Spleen (tissue), 11 donors: ENCODE measurements at regions not wholly inside any gene's neighbourhood (a gene's known extent, or its start where the extent isn't known, plus 50 kb on each side); places are given as distances from the start of the nearest gene placed in this dataset.

Experiments
- DNase-seq: peaks from one replicate; pipeline ENCODE4 v3.0.0-alpha.2; 2020
- H3K27ac ChIP-seq, 8 donors: fragments of 200-600 bp; sonication (generic) in 7 of 8; 1 replicate in 4 of 8; 2 replicates in 4 of 8; pipeline versions ENCODE4 v1.5.0 to v1.8.0; 2016 to 2021; ENCODE audit warnings: inconsistent platforms in 4 of 8, mild to moderate bottlenecking in 4 of 8, moderate library complexity in 1 of 8
- H3K27me3 ChIP-seq, 7 donors: fragments of 200-600 bp; sonication (generic) in 6 of 7; replicated peaks in 1 of 7; 1 replicate in 4 of 7; 2 replicates in 3 of 7; pipeline versions ENCODE4 v1.5.0 to v1.8.0; 2016 to 2021; ENCODE audit warnings: inconsistent platforms in 3 of 7, mild to moderate bottlenecking in 1 of 7
- H3K36me3 ChIP-seq, 6 donors: fragments of 200-600 bp; sonication (generic) in 5 of 6; 1 replicate in 4 of 6; 2 replicates in 2 of 6; pipeline versions ENCODE4 v1.5.0 to v1.8.0; 2016 to 2021; ENCODE audit warnings: inconsistent platforms in 2 of 6
- H3K4me1 ChIP-seq, 6 donors: fragments of 200-600 bp; sonication (generic) in 5 of 6; 1 replicate in 3 of 6; 2 replicates in 3 of 6; pipeline versions ENCODE4 v1.5.0 to v1.8.0; 2016 to 2021; ENCODE audit warnings: inconsistent platforms in 3 of 6
- H3K4me3 ChIP-seq, 8 donors: fragments of 200-600 bp; sonication (generic) in 7 of 8; 1 replicate in 4 of 8; 2 replicates in 4 of 8; pipeline versions ENCODE4 v1.5.0 to v1.8.0; 2016 to 2021; ENCODE audit warnings: inconsistent platforms in 4 of 8, mild to moderate bottlenecking in 4 of 8, moderate library complexity in 2 of 8
- H3K9me3 ChIP-seq, 8 donors: fragments of 200-600 bp; sonication (generic) in 7 of 8; 1 replicate in 4 of 8; 2 replicates in 4 of 8; pipeline versions ENCODE4 v1.5.0 to v1.8.0; 2016 to 2021; ENCODE audit warnings: inconsistent platforms in 4 of 8
- POLR2A ChIP-seq, 3 donors: fragments of 450-650 bp; IDR thresholded peaks; one replicate each; pipeline ENCODE4 v1.5.1; 2017; ENCODE audit warnings: antibody characterized with exemption in 3 of 3, mild to moderate bottlenecking in 1 of 3
- POLR2AphosphoS5 ChIP-seq, 3 donors: sonication (generic); formaldehyde crosslinking; IDR thresholded peaks; one replicate each; pipeline ENCODE4 v1.5.1; 2017; ENCODE audit warnings: antibody characterized with exemption in 3 of 3
- WGBS, 5 donors: extraction: QIAGEN DNeasy Blood & Tissue Kit in 3 of 5; methylation state at CpG; one replicate each; pipeline versions ENCODE4 v1.1.5 to v1.1.7; 2013 to 2018; 5-methylcytosine and 5-hydroxymethylcytosine counted together
- intact Hi-C: fragments of 100-400 bp; cut with DNase I; formaldehyde crosslinking; loops from one replicate; pipeline ENCODE4 v1.15.0; 2023; ENCODE audit warnings: low total_unique reads
- TF ChIP-seq, protein P1 (sequence below), 11 experiments: fragments of 200-600 bp in 7 of 11; fragments of 450-650 bp in 4 of 11; sonication (generic) in 4 of 11; IDR thresholded peaks in 8 of 11; conservative IDR thresholded peaks in 3 of 11; 1 replicate in 7 of 11; 2 replicates in 4 of 11; pipeline versions ENCODE4 v1.4.0 to v1.8.0; 2016 to 2021; ENCODE audit warnings: antibody characterized with exemption in 11 of 11, inconsistent platforms in 4 of 11, mild to moderate bottlenecking in 1 of 11
- donor health status: healthy with polysubstance abuse.
- donor health status: DM: no; HTN: no; CAD: no; lungs with moderate emphysema.
- donor health status: DM: no; HTN: no; CAD: no.
- donor health status: Bipolar disorder and iron deficiency.
- donor health status: healthy.
- donor health status: DM: no; HTN: no; CAD: no.
- donor health status: DM: yes; HTN: yes; CAD: no.

DNA sequence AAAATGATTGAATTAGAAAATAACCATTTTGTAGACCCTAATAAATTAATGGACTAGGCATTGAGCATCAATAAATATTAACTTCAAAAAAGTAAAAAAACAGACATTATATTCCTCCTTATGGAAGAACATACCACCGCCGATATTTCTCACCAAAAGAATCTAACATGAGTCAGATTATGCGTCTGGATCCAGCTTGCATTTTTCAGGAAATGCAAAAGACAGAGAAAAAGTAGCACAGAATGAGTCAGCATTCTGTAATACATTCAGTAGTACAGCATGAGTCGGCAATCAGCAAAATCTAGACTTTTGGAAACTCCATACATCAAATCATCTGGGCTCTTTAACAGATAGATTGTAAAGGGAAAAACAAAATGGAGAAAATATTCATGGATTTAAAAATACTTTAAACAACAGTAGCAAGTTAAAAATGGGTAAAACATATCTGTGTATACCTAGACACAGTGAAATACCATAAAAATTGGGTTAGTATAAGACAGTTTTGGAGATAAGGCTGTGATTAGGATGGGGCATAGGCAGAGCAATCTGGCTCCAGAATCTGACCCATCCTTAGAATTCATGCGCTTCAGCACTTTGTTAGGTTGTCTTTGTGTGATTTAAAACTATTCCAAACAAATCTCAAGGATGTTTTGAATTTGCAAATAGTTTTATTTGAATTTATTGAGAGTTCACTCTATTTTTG lies 633.0 kb upstream of the FAM241A start:
- TF ChIP-seq POLR2AphosphoS5 (IDR thresholded peaks at IDR 0.05) (no peak), POLR2A (IDR thresholded peaks at IDR 0.05) (no peak)
- TF ChIP-seq, protein P1, sequence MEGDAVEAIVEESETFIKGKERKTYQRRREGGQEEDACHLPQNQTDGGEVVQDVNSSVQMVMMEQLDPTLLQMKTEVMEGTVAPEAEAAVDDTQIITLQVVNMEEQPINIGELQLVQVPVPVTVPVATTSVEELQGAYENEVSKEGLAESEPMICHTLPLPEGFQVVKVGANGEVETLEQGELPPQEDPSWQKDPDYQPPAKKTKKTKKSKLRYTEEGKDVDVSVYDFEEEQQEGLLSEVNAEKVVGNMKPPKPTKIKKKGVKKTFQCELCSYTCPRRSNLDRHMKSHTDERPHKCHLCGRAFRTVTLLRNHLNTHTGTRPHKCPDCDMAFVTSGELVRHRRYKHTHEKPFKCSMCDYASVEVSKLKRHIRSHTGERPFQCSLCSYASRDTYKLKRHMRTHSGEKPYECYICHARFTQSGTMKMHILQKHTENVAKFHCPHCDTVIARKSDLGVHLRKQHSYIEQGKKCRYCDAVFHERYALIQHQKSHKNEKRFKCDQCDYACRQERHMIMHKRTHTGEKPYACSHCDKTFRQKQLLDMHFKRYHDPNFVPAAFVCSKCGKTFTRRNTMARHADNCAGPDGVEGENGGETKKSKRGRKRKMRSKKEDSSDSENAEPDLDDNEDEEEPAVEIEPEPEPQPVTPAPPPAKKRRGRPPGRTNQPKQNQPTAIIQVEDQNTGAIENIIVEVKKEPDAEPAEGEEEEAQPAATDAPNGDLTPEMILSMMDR (IDR thresholded peaks at IDR 0.05 in 8 of 11, conservative IDR thresholded peaks at IDR 0.05 in 3 of 11), result no peak
- Histone ChIP-seq H3K4me1 (no peaks in the 10 kb centered on the region), H3K4me3 (no peak overlapping the region), H3K27ac (no peak overlapping the region), H3K36me3 (no peaks in the 10 kb centered on the region), H3K27me3 (no peaks in the 10 kb centered on the region), H3K9me3 (no peaks in the 10 kb centered on the region)
- intact Hi-C loops, result no loop called here
- DNase-seq, result no peak
- WGBS, 5 donors, result 32 to 60% (median 48%) methylated on average over 5 of the region's 5 CpGs

DNA sequence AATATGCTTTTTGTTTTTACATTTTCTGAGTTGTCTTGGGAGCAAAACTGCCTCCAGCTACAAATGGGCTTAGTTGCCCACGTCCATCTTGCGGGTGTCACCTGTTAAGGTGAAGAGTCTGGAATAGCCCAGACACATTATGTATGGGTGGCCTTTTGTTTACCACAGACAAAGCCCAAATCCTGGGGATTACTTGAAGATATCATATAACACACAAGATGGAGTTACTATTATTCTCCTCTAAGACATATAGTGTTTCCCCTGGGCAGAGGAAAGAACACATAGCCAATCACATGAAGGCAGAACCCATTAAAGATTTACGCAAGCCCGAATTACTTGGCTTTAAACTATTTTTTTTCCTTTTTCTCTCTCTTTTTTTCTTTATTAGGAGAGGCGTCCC lies 625.6 kb upstream of the FAM241A start:
- intact Hi-C loops, result no loop called here

DNA sequence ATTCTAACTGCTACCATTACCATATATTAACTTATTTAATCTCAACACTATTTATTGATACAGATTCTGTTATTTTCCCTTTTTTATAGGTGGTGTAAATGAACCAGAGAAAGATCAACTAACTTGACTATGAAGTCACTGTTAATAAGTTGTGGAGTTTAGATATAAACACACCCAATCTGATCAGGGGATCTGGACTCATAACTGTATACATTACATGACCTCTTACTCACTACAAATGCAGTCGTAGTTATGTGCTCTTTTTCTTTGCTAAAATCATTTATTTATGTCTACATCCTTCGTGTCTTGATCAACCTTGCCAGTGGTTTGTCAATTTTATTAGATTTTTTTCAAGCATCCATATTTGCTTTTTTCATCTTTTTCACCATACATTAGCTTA lies 614.8 kb upstream of the FAM241A start:
- H3K4me3 ChIP-seq, result no peak overlapping the region
- H3K9me3 ChIP-seq, result peaks cover 0 to 22% (median 17%) of the 10 kb centered on the region in 8 donors
- TF ChIP-seq POLR2AphosphoS5 (IDR thresholded peaks at IDR 0.05), result no peak
- TF ChIP-seq POLR2A (IDR thresholded peaks at IDR 0.05), result no peak
- TF ChIP-seq, protein P1 (IDR thresholded peaks at IDR 0.05 in 8 of 11, conservative IDR thresholded peaks at IDR 0.05 in 3 of 11), result no peak
- H3K27ac ChIP-seq, result no peak overlapping the region
- DNase-seq, result no peak
- 58 to 75% (median 68%) methylated on average over 2 of the region's 2 CpGs for WGBS, 5 donors
- no peaks in the 10 kb centered on the region for H3K27me3 ChIP-seq
- no peaks in the 10 kb centered on the region for H3K36me3 ChIP-seq
- intact Hi-C loops, result no loop called here
- H3K4me1 ChIP-seq, result no peaks in the 10 kb centered on the region

More for the DNA sequence above, 625.6 kb upstream of the FAM241A start:
- no peaks in the 10 kb centered on the region for H3K27me3 ChIP-seq
- H3K36me3 ChIP-seq, result no peaks in the 10 kb centered on the region
- no peak overlapping the region for H3K27ac ChIP-seq
- H3K4me3 ChIP-seq, result no peak overlapping the region
- DNase-seq, result no peak
- 78 to 89% (median 83%) methylated on average over 5 of the region's 5 CpGs for WGBS, 5 donors
- TF ChIP-seq POLR2AphosphoS5 (IDR thresholded peaks at IDR 0.05), result no peak
- TF ChIP-seq, protein P1 (IDR thresholded peaks at IDR 0.05 in 8 of 11, conservative IDR thresholded peaks at IDR 0.05 in 3 of 11), result no peak
- TF ChIP-seq POLR2A (IDR thresholded peaks at IDR 0.05), result no peak
- peaks cover 0 to 14% (median 2%) of the 10 kb centered on the region in 8 donors for H3K9me3 ChIP-seq
- H3K4me1 ChIP-seq, result no peaks in the 10 kb centered on the region

DNA sequence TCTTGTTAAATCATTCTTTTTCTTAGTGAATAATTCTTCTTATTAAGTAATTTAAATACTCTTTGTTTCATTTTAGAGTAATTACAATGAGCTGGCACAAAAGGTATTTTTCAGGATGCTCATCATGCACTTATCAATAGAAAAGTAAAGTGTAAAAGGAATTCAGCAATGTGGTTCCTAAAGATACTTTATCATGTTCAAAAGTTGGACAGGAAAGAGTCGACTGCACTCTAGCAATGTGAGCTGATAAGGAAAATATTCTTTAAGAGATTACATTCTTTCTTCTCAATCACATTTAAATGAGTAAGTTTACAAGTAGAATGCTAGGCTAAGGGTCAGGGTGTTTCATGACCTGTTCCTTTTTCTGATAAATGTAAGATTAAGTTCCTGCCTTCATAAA lies 609.5 kb upstream of the FAM241A start:
- no peak overlapping the region for H3K27ac ChIP-seq
- H3K9me3 ChIP-seq, result no peaks in the 10 kb centered on the region
- WGBS, 5 donors, result 5 to 14% (median 7%) methylated on average over 1 of the region's 1 CpG
- H3K36me3 ChIP-seq, result no peaks in the 10 kb centered on the region
- H3K4me1 ChIP-seq, result no peaks in the 10 kb centered on the region
- no peaks in the 10 kb centered on the region for H3K27me3 ChIP-seq
- no peak for DNase-seq
- intact Hi-C loops, result no loop called here
- no peak overlapping the region for H3K4me3 ChIP-seq
- TF ChIP-seq POLR2A (IDR thresholded peaks at IDR 0.05) (no peak), POLR2AphosphoS5 (IDR thresholded peaks at IDR 0.05) (no peak)
- TF ChIP-seq, protein P1 (IDR thresholded peaks at IDR 0.05 in 8 of 11, conservative IDR thresholded peaks at IDR 0.05 in 3 of 11), result no peak
